ENCODE measurements at regions not wholly inside any gene's neighbourhood (a gene's known extent, or its start where the extent isn't known, plus 50 kb on each side); places are given as distances from the start of the nearest gene placed in this dataset.
"Not testable (repeated sequence)": the region's sequence is repeated elsewhere in the genome, so short reads cannot be mapped to it uniquely, and the experiment has no call there.

DNA sequence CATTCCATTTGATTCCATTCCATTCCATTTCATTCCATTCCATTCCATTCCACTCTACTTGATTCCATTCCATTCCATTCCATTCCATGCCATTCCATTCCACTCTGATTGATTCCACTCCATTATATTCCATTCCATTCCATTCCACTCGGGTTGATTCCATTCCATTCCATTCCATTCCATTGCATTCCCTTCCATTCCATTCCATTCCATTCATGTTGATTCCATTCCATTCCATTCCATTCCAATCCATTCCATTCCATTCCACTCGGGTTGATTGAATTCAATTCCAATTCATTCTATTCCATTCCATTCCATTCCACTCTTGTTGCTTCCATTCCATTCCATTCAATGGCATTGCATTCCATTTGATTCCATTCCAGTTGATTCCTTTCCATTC, 1136.4 kb downstream of the RPIA start:
- TF ChIP-seq, protein P1, sequence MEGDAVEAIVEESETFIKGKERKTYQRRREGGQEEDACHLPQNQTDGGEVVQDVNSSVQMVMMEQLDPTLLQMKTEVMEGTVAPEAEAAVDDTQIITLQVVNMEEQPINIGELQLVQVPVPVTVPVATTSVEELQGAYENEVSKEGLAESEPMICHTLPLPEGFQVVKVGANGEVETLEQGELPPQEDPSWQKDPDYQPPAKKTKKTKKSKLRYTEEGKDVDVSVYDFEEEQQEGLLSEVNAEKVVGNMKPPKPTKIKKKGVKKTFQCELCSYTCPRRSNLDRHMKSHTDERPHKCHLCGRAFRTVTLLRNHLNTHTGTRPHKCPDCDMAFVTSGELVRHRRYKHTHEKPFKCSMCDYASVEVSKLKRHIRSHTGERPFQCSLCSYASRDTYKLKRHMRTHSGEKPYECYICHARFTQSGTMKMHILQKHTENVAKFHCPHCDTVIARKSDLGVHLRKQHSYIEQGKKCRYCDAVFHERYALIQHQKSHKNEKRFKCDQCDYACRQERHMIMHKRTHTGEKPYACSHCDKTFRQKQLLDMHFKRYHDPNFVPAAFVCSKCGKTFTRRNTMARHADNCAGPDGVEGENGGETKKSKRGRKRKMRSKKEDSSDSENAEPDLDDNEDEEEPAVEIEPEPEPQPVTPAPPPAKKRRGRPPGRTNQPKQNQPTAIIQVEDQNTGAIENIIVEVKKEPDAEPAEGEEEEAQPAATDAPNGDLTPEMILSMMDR (IDR thresholded peaks at IDR 0.05), result not testable (repeated sequence)
- TF ChIP-seq ZFX (IDR thresholded peaks at IDR 0.05; ENCODE audit: borderline replicate concordance), result not testable (repeated sequence)
